ENCODE measurements at regions not wholly inside any gene's neighbourhood (a gene's known extent, or its start where the extent isn't known, plus 50 kb on each side); places are given as distances from the start of the nearest gene placed in this dataset.

GRCh38 chrX:40933706-40934425, 151.4 kb upstream of the USP9X start:
- Histone ChIP-seq H3K27ac (peak overlapping the region; percentile 81), H3K36me3 (replicated peaks) (no peaks in the 10 kb centered on the region), H3K4me3 (ENCODE audit: low read depth, low read length) (no peak overlapping the region), H3K27me3 (replicated peaks) (no peaks in the 10 kb centered on the region)
- no peak for TF ChIP-seq CTCF (IDR thresholded peaks at IDR 0.05; ENCODE audit: low read depth, low read length, missing control alignments)
- in situ Hi-C loops (cut with HindIII; ENCODE audit: low pct_ligation_motif_present, low sequenced_read_pairs): no loop called here
- peak; percentile 41 for DNase-seq

GRCh38 chrX:40936827-40937226, 148.4 kb upstream of the USP9X start:
- no peak overlapping the region for H3K27ac ChIP-seq
- no peaks in the 10 kb centered on the region for H3K27me3 ChIP-seq (replicated peaks)
- no peak for DNase-seq
- no peak overlapping the region for H3K4me3 ChIP-seq (ENCODE audit: low read depth, low read length)
- H3K36me3 ChIP-seq (replicated peaks): no peaks in the 10 kb centered on the region
- no peak for TF ChIP-seq CTCF (IDR thresholded peaks at IDR 0.05; ENCODE audit: low read depth, low read length, missing control alignments)
- in situ Hi-C loops (cut with HindIII; ENCODE audit: low pct_ligation_motif_present, low sequenced_read_pairs): no loop called here

- no peak overlapping the region for H3K27ac ChIP-seq
- TF ChIP-seq CTCF (IDR thresholded peaks at IDR 0.05; ENCODE audit: low read depth, low read length, missing control alignments): no peak
- peak; percentile 64 for DNase-seq
- no peaks in the 10 kb centered on the region for H3K27me3 ChIP-seq (replicated peaks)
- H3K4me3 ChIP-seq (ENCODE audit: low read depth, low read length): no peak overlapping the region
- H3K36me3 ChIP-seq (replicated peaks): no peaks in the 10 kb centered on the region
- in situ Hi-C loops (cut with HindIII; ENCODE audit: low pct_ligation_motif_present, low sequenced_read_pairs): no loop called here
These were observed 146.8 kb upstream of the USP9X start for GRCh38 chrX:40938423-40938822.

GRCh38 chrX:40943093-40943641, 142.1 kb upstream of the USP9X start:
- Histone ChIP-seq H3K4me3 (ENCODE audit: low read depth, low read length) (no peak overlapping the region), H3K27ac (no peak overlapping the region), H3K27me3 (replicated peaks) (no peaks in the 10 kb centered on the region), H3K36me3 (replicated peaks) (no peaks in the 10 kb centered on the region)
- DNase-seq: no peak
- in situ Hi-C loops (cut with HindIII; ENCODE audit: low pct_ligation_motif_present, low sequenced_read_pairs): no loop called here
- TF ChIP-seq CTCF (IDR thresholded peaks at IDR 0.05; ENCODE audit: low read depth, low read length, missing control alignments): no peak

GRCh38 chrX:40945361-40945713, 139.9 kb upstream of the USP9X start:
- TF ChIP-seq CTCF (IDR thresholded peaks at IDR 0.05; ENCODE audit: low read depth, low read length, missing control alignments): no peak
- H3K36me3 ChIP-seq (replicated peaks): no peaks in the 10 kb centered on the region
- H3K27me3 ChIP-seq (replicated peaks): no peaks in the 10 kb centered on the region
- H3K27ac ChIP-seq: peak overlapping the region; percentile 58
- in situ Hi-C loops (cut with HindIII; ENCODE audit: low pct_ligation_motif_present, low sequenced_read_pairs): no loop called here
- no peak overlapping the region for H3K4me3 ChIP-seq (ENCODE audit: low read depth, low read length)
- peak; percentile 59 for DNase-seq

GRCh38 chrX:40947276-40947675, 138.0 kb upstream of the USP9X start:
- in situ Hi-C loops (cut with HindIII; ENCODE audit: low pct_ligation_motif_present, low sequenced_read_pairs): no loop called here
- Histone ChIP-seq H3K27me3 (replicated peaks) (no peaks in the 10 kb centered on the region), H3K27ac (no peak overlapping the region), H3K36me3 (replicated peaks) (no peaks in the 10 kb centered on the region), H3K4me3 (ENCODE audit: low read depth, low read length) (no peak overlapping the region)
- TF ChIP-seq CTCF (IDR thresholded peaks at IDR 0.05; ENCODE audit: low read depth, low read length, missing control alignments): no peak
- DNase-seq: peak; percentile 35
